Esophagus muscularis mucosa (tissue), 4 donors: ENCODE measurements at regions not wholly inside any gene's neighbourhood (a gene's known extent, or its start where the extent isn't known, plus 50 kb on each side); places are given as distances from the start of the nearest gene placed in this dataset.

Experiments used
- DNase-seq: peaks from one replicate; pipeline ENCODE4 v3.0.0-alpha.2; 2017; ENCODE audit errors: extremely low spot score
- H3K27ac ChIP-seq, 4 donors: fragments of 200-600 bp; sonication (generic); replicated peaks in 1 of 4; 1 replicate in 3 of 4; 2 replicates in 1 of 4; pipeline ENCODE4 v1.5.1; 2016 to 2019; ENCODE audit warnings: mild to moderate bottlenecking in 1 of 4
- H3K27me3 ChIP-seq, 4 donors: fragments of 200-600 bp; sonication (generic); one replicate each; pipeline versions ENCODE4 v1.5.1 to v1.6.0; 2016 to 2019
- H3K36me3 ChIP-seq, 4 donors: fragments of 200-600 bp; sonication (generic); one replicate each; pipeline ENCODE4 v1.5.1; 2016 to 2019
- H3K4me1 ChIP-seq, 4 donors: fragments of 200-600 bp; sonication (generic); one replicate each; pipeline ENCODE4 v1.5.1; 2016 to 2019
- H3K4me3 ChIP-seq, 4 donors: fragments of 200-600 bp; sonication (generic); 1 replicate in 2 of 4; 2 replicates in 2 of 4; pipeline ENCODE4 v1.5.1; 2016 to 2019; ENCODE audit warnings: mild to moderate bottlenecking in 4 of 4, moderate library complexity in 1 of 4
- H3K9me3 ChIP-seq, 4 donors: fragments of 200-600 bp; sonication (generic); 1 replicate in 3 of 4; 2 replicates in 1 of 4; pipeline ENCODE4 v1.5.1; 2016 to 2019
- EP300 ChIP-seq: sonication (generic); formaldehyde crosslinking; IDR thresholded peaks from one replicate; pipeline ENCODE4 v1.6.1; 2017; ENCODE audit warnings: antibody characterized with exemption
- POLR2A ChIP-seq: fragments of 450-650 bp; IDR thresholded peaks from one replicate; pipeline ENCODE4 v1.6.1; 2017; ENCODE audit warnings: antibody characterized with exemption, moderate library complexity, mild to moderate bottlenecking, low read depth
- POLR2AphosphoS5 ChIP-seq, 2 donors: sonication (generic); formaldehyde crosslinking; IDR thresholded peaks; one replicate each; pipeline ENCODE4 v1.6.1; 2017; ENCODE audit warnings: antibody characterized with exemption in 2 of 2
- WGBS: methylation state at CpG from one replicate; pipeline ENCODE4 v1.1.5; 2018; 5-methylcytosine and 5-hydroxymethylcytosine counted together
- intact Hi-C: fragments of 100-400 bp; cut with DNase I; formaldehyde crosslinking; loops from one replicate; pipeline ENCODE4 v1.15.1; 2023
- TF ChIP-seq, protein P1 (sequence below), 3 experiments: fragments of 200-600 bp in 2 of 3; fragments of 450-650 bp in 1 of 3; sonication (generic) in 2 of 3; IDR thresholded peaks; one replicate each; pipeline ENCODE4 v1.5.1; 2017 to 2019; ENCODE audit warnings: antibody characterized with exemption in 3 of 3, mild to moderate bottlenecking in 2 of 3, moderate library complexity in 1 of 3

DNA sequence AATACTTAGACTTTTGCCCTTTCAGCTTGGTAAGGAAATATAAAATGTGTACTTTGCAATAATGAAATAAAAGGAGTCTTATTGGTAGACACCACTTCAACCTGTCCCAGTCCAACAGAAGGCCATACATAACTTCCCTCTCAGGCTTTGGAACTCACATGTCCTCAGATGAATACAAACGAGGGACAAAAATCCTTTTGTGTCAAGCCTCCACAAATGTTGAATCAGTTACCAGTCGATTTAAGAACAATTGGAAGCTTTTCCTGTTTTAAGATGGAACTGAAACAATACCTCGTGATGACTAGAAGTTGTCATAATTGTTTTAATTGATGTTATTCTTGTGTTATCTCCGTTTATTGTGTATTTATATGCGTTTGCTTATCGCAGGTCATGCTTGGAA is 385.1 kb upstream of the POU3F3 start:
- Histone ChIP-seq H3K9me3 (no peaks in the 10 kb centered on the region), H3K36me3 (no peaks in the 10 kb centered on the region), H3K4me3 (no peak overlapping the region), H3K4me1 (no peaks in the 10 kb centered on the region), H3K27me3 (no peaks in the 10 kb centered on the region), H3K27ac (no peak overlapping the region)
- 41% methylated on average over 6 of the region's 6 CpGs for WGBS
- TF ChIP-seq POLR2AphosphoS5 (IDR thresholded peaks at IDR 0.05) (no peak), EP300 (no peak), POLR2A (no peak)
- TF ChIP-seq, protein P1, sequence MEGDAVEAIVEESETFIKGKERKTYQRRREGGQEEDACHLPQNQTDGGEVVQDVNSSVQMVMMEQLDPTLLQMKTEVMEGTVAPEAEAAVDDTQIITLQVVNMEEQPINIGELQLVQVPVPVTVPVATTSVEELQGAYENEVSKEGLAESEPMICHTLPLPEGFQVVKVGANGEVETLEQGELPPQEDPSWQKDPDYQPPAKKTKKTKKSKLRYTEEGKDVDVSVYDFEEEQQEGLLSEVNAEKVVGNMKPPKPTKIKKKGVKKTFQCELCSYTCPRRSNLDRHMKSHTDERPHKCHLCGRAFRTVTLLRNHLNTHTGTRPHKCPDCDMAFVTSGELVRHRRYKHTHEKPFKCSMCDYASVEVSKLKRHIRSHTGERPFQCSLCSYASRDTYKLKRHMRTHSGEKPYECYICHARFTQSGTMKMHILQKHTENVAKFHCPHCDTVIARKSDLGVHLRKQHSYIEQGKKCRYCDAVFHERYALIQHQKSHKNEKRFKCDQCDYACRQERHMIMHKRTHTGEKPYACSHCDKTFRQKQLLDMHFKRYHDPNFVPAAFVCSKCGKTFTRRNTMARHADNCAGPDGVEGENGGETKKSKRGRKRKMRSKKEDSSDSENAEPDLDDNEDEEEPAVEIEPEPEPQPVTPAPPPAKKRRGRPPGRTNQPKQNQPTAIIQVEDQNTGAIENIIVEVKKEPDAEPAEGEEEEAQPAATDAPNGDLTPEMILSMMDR (IDR thresholded peaks at IDR 0.05): no peak
- intact Hi-C loops: no loop called here
- DNase-seq: no peak

DNA sequence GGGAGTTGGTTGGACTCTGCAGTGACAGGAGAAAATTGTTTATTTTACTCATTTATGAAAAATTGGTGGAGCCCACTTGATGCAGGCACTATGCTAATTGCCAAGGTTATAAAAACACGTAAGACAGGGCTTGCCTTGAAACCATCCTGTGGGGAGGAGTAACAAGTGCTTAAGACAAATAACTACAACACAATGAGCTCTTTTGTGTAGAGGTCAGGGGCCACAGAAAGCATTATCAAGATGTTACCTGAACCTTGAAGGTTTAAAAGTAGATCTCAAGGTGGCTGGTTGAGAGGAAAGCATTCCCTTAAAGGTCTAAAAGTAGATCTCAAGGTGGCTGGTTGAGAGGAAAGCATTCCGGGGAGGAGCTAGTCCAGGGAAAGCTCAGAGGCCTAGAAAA is 381.8 kb upstream of the POU3F3 start:
- Histone ChIP-seq H3K27me3 (peaks cover 0 to 1% (median 0%) of the 10 kb centered on the region in 4 donors), H3K4me1 (no peaks in the 10 kb centered on the region), H3K27ac (no peak overlapping the region), H3K4me3 (no peak overlapping the region), H3K36me3 (no peaks in the 10 kb centered on the region), H3K9me3 (no peaks in the 10 kb centered on the region)
- intact Hi-C loops: no loop called here
- WGBS: 91% methylated on average over 2 of the region's 2 CpGs
- TF ChIP-seq POLR2AphosphoS5 (IDR thresholded peaks at IDR 0.05): no peak
- TF ChIP-seq, protein P1 (IDR thresholded peaks at IDR 0.05): no peak
- no peak for TF ChIP-seq POLR2A
- no peak for TF ChIP-seq EP300
- DNase-seq: no peak

DNA sequence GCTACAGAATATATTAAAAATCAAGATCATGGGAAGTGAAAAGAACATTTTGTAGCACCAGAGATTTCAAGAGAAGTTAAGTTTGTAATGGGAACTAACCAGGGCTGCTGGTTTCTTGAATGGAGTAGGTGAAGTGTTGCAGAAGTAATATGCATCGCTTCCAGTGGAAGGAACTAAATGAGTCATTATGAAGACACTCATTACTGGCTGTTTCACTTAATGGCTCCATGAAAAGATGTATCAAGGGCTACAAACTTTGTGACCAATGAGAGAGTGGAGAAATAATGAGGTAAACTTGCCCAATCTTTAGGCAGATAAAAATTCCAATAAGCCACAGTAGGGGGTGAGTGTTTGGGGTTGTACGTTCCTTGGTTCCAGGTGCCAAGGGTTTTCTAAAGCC is 380.4 kb upstream of the POU3F3 start:
- intact Hi-C loops: no loop called here
- no peaks in the 10 kb centered on the region for H3K9me3 ChIP-seq
- H3K36me3 ChIP-seq: no peaks in the 10 kb centered on the region
- H3K27me3 ChIP-seq: peaks cover 0 to 3% (median 0%) of the 10 kb centered on the region in 4 donors
- 74% methylated on average over 2 of the region's 2 CpGs for WGBS
- DNase-seq: no peak
- H3K4me1 ChIP-seq: no peaks in the 10 kb centered on the region
- no peak overlapping the region for H3K27ac ChIP-seq
- TF ChIP-seq, protein P1 (IDR thresholded peaks at IDR 0.05): no peak
- TF ChIP-seq POLR2A: no peak
- no peak for TF ChIP-seq EP300
- no peak for TF ChIP-seq POLR2AphosphoS5 (IDR thresholded peaks at IDR 0.05)
- H3K4me3 ChIP-seq: no peak overlapping the region

DNA sequence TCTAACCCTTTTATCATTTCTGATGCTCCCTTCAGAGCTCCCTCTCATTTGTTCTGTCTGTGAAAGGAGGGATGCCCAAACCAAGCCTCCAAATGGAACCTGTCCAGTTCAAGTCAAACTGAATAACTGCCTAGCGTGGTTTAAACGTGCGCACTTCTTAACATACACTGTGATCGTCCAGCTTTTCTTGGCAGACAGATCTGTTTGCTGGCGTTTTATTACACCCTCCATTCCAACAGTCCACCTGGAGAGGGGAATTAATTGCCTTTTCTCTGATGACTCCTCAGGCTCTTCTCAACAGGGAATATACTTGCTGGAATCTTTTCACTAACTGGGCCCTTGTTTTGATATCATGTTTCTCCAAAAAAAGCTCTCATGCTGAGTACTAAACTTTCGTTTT is 379.2 kb upstream of the POU3F3 start:
- TF ChIP-seq, protein P1 (IDR thresholded peaks at IDR 0.05): no peak
- no peak for TF ChIP-seq EP300
- no peak for TF ChIP-seq POLR2AphosphoS5 (IDR thresholded peaks at IDR 0.05)
- no peak for TF ChIP-seq POLR2A
- Histone ChIP-seq H3K36me3 (no peaks in the 10 kb centered on the region), H3K4me1 (no peaks in the 10 kb centered on the region), H3K27me3 (peaks cover 0 to 3% (median 0%) of the 10 kb centered on the region in 4 donors), H3K4me3 (no peak overlapping the region), H3K9me3 (no peaks in the 10 kb centered on the region), H3K27ac (no peak overlapping the region)
- no peak for DNase-seq
- WGBS: 53% methylated on average over 6 of the region's 6 CpGs
- intact Hi-C loops: no loop called here

DNA sequence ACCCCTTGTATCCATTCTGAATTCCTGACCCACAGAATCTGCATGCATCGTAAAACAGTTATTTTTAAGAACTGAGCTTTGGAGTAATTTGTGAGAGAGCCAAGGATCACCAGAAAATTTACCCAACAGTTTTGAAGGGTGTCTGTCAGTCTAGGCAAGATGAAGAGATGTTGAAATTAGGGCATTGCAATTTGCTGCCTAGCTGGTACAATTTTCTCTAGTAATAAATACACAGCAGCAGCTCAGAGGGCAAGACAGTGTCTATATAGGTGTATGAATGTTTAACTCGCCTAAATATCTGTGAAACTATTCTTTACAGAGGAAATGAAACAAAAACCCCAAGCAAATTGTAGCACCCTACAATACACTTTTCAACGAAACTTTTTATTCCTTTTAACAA is 377.8 kb upstream of the POU3F3 start:
- H3K9me3 ChIP-seq: no peaks in the 10 kb centered on the region
- TF ChIP-seq, protein P1 (IDR thresholded peaks at IDR 0.05): no peak
- TF ChIP-seq POLR2AphosphoS5 (IDR thresholded peaks at IDR 0.05) (no peak), POLR2A (no peak), EP300 (no peak)
- no peak overlapping the region for H3K27ac ChIP-seq
- WGBS: 80% methylated on average over 3 of the region's 3 CpGs
- peaks cover 0 to 3% (median 0%) of the 10 kb centered on the region in 4 donors for H3K27me3 ChIP-seq
- H3K4me3 ChIP-seq: no peak overlapping the region
- no peaks in the 10 kb centered on the region for H3K4me1 ChIP-seq
- DNase-seq: no peak
- intact Hi-C loops: no loop called here
- no peaks in the 10 kb centered on the region for H3K36me3 ChIP-seq
